GM12878 (cell line): ENCODE measurements at regions not wholly inside any gene's neighbourhood (a gene's known extent, or its start where the extent isn't known, plus 50 kb on each side); places are given as distances from the start of the nearest gene placed in this dataset.

ENCODE experiments used
- ATAC-seq: fragments of 200-7000 bp; cut with Tn5 transposase; 3 replicates; pipeline ENCODE4 v1.9.1; 2020; ENCODE audit warnings: mild to moderate bottlenecking, moderate library complexity
- BruUV-seq: library from RNA; stranded (reverse); fragments of 400-500 nt; replicated peaks from 2 replicates; lab custom pipeline; 2021; lab: Mats Ljungman, UMichigan
- CTCF ChIA-PET: fragments of 300-600 bp; sonication (Branson Sonifier 250); formaldehyde crosslinking; extraction: SDS; loops from one replicate; lab custom pipeline; 2021; ENCODE audit warnings: inconsistent platforms; lab: Yijun Ruan, JAX
- POLR2A ChIA-PET: fragments of 350-600 bp; formaldehyde crosslinking; extraction: SDS; loops from one replicate; lab custom pipeline; 2021; ENCODE audit warnings: inconsistent platforms; lab: Charles Lee
- RAD21 ChIA-PET: fragments of 300-600 bp; sonication (Branson Sonifier 250); formaldehyde crosslinking; loops from one replicate; lab custom pipeline; 2023; ENCODE audit warnings: antibody characterized with exemption; ENCODE audit not compliant: unreplicated experiment; lab: Charles Lee
- SMC1A ChIA-PET: fragments of 300-600 bp; sonication (Branson Sonifier 250); formaldehyde crosslinking; loops from one replicate; lab custom pipeline; 2023; ENCODE audit not compliant: unreplicated experiment, uncharacterized antibody; lab: Charles Lee
- DNase-seq: peaks from one replicate; pipeline ENCODE4 v3.0.0-alpha.2; 2011; ENCODE audit warnings: low read depth, low spot score
- FAIRE-seq: peaks from 3 replicates; lab custom pipeline; 2011; peaks lifted over from hg19 to GRCh38; lab: Jason Lieb, UNC
- H2AFZ ChIP-seq: 2 replicates; pipeline ENCODE4 v1.6.0; 2011; ENCODE audit warnings: low read depth, low read length, control low read depth; ENCODE audit not compliant: control insufficient read depth
- H3K27ac ChIP-seq: 2 replicates; pipeline ENCODE4 v1.5.1; 2011; ENCODE audit warnings: control low read depth; ENCODE audit not compliant: control insufficient read depth, insufficient read depth
- H3K27me3 ChIP-seq, 2 experiments: replicated peaks in 1 of 2; 2 replicates each; pipeline versions ENCODE4 v1.6.0 to v1.6.1; 2011; ENCODE audit warnings: low read length in 1 of 2; ENCODE audit not compliant: control insufficient read depth in 2 of 2, insufficient read depth in 2 of 2
- H3K36me3 ChIP-seq, 2 experiments: 2 replicates each; pipeline ENCODE4 v1.5.1; 2011; ENCODE audit warnings: low read length in 1 of 2; ENCODE audit not compliant: control insufficient read depth in 2 of 2, insufficient read depth in 2 of 2
- H3K4me1 ChIP-seq: 2 replicates; pipeline ENCODE4 v1.6.1; 2011; ENCODE audit warnings: mild to moderate bottlenecking, low read length, moderate library complexity, mixed read lengths; ENCODE audit not compliant: control insufficient read depth, insufficient read depth
- H3K4me2 ChIP-seq: 2 replicates; pipeline ENCODE4 v1.6.0; 2011; ENCODE audit warnings: control low read depth; ENCODE audit not compliant: control insufficient read depth, insufficient read depth
- H3K4me3 ChIP-seq: fragments of 200-600 bp; sonication (generic); 2 replicates; pipeline ENCODE4 v1.5.1; 2016
- H3K79me2 ChIP-seq: 2 replicates; pipeline ENCODE4 v1.6.0; 2011; ENCODE audit warnings: low read length; ENCODE audit not compliant: control insufficient read depth, insufficient read depth
- H3K9ac ChIP-seq: 2 replicates; pipeline ENCODE4 v1.8.0; 2011; ENCODE audit warnings: low read length, control low read depth, mixed read lengths; ENCODE audit not compliant: control insufficient read depth, insufficient read depth
- H3K9me3 ChIP-seq: replicated peaks from 3 replicates; pipeline ENCODE4 v1.5.1; 2011; ENCODE audit warnings: mild to moderate bottlenecking, low read length; ENCODE audit not compliant: control insufficient read depth, insufficient read depth
- H4K20me1 ChIP-seq: 2 replicates; pipeline ENCODE4 v1.6.0; 2011; ENCODE audit not compliant: control insufficient read depth, insufficient read depth
- GABPA ChIP-seq: IDR thresholded peaks from 2 replicates; pipeline ENCODE4 v1.6.1; 2014; ENCODE audit warnings: antibody characterized with exemption, low read depth, mild to moderate bottlenecking, inconsistent platforms
- GATAD2B ChIP-seq: fragments of 450-650 bp; conservative IDR thresholded peaks from 2 replicates; pipeline ENCODE4 v1.6.1; 2017; ENCODE audit warnings: low read depth, mild to moderate bottlenecking, moderate library complexity
- MTA2 ChIP-seq: fragments of 450-650 bp; IDR thresholded peaks from 2 replicates; pipeline ENCODE4 v1.6.1; 2016; ENCODE audit warnings: low read depth, mild to moderate bottlenecking, moderate library complexity
- MTA3 ChIP-seq: IDR thresholded peaks from 2 replicates; pipeline ENCODE4 v1.6.1; 2012; ENCODE audit warnings: low read length, inconsistent platforms, borderline replicate concordance
- NR2F1 ChIP-seq: fragments of 450-650 bp; conservative IDR thresholded peaks from 2 replicates; pipeline ENCODE4 v1.6.1; 2017; ENCODE audit warnings: mild to moderate bottlenecking
- POLR2AphosphoS2 ChIP-seq: IDR thresholded peaks from 2 replicates; pipeline ENCODE4 v1.6.1; 2011; ENCODE audit warnings: low read depth, mild to moderate bottlenecking, low read length, improper control_type of control experiment, moderate library complexity
- RB1 ChIP-seq: fragments of 450-650 bp; formaldehyde crosslinking; IDR thresholded peaks from 2 replicates; pipeline ENCODE4 v1.6.1; 2017; ENCODE audit warnings: mild to moderate bottlenecking, borderline replicate concordance
- TCF3 ChIP-seq: IDR thresholded peaks from 2 replicates; pipeline ENCODE4 v1.6.1; 2012; ENCODE audit warnings: low read depth, mild to moderate bottlenecking, low read length, borderline replicate concordance; ENCODE audit not compliant: insufficient read depth
- ZNF217 ChIP-seq: fragments of 450-650 bp; IDR thresholded peaks from 2 replicates; pipeline ENCODE4 v1.6.1; 2017; ENCODE audit warnings: antibody characterized with exemption, mild to moderate bottlenecking
- ZNF24 ChIP-seq: fragments of 450-650 bp; IDR thresholded peaks from 2 replicates; pipeline ENCODE4 v1.6.1; 2017; ENCODE audit warnings: antibody characterized with exemption, mild to moderate bottlenecking
- WGBS: methylation state at CpG from one replicate; pipeline ENCODE4 v1.1.6; 2016; ENCODE audit warnings: low lambda C conversion rate; ENCODE audit not compliant: insufficient replicate concordance, insufficient coverage; ENCODE audit errors: missing lambda C conversion rate; 5-methylcytosine and 5-hydroxymethylcytosine counted together
- in situ Hi-C: fragments of 300-500 bp; cut with MboI; formaldehyde crosslinking; loops from 9 replicates; pipeline ENCODE4 v1.14.3; 2018; ENCODE audit warnings: mixed read lengths
- intact Hi-C: fragments of 100-400 bp; cut with micrococcal nuclease; formaldehyde crosslinking; loops from one replicate; pipeline ENCODE4 v1.14.2; 2022; ENCODE audit not compliant: unreplicated experiment
- TF ChIP-seq, protein P1 (sequence below): fragments of 450-650 bp; conservative IDR thresholded peaks from 2 replicates; pipeline ENCODE4 v1.6.1; 2017; ENCODE audit warnings: mild to moderate bottlenecking, moderate library complexity
- TF ChIP-seq, protein P2 (sequence below): fragments of 450-650 bp; IDR thresholded peaks from 2 replicates; pipeline ENCODE4 v1.6.1; 2018; ENCODE audit warnings: borderline replicate concordance, mild to moderate bottlenecking; ENCODE audit not compliant: partially characterized antibody
- TF ChIP-seq, protein P3 (sequence below): IDR thresholded peaks from 2 replicates; pipeline ENCODE4 v1.6.1; 2011; ENCODE audit warnings: low read depth, mild to moderate bottlenecking, low read length, moderate library complexity, borderline replicate concordance; ENCODE audit errors: extremely low read depth
- TF ChIP-seq, protein P4 (sequence below): fragments of 450-650 bp; IDR thresholded peaks from 2 replicates; pipeline ENCODE4 v1.6.1; 2017; ENCODE audit warnings: mild to moderate bottlenecking, moderate library complexity

DNA sequence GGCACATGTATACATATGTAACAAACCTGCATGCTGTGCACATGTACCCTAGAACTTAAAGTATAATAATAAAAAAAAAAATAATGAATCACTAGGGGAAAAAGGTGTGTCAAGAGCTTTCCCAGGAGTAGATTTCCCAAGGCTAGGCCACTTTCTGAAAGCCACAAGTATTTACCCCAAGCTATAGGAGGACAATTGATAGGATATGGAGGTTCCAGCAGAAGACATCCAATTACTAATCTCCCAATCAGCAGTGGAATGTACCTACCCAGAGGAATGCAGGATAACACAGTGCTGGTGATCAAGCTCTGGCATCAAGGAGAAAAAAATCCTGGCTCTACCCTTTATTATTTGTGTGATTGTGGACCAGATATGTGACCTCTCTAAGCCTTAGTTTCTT, 562.7 kb downstream of the RFPL4B start (continued):
- no peak for TF ChIP-seq GATAD2B
- TF ChIP-seq ZNF217 = no peak
- no peak for TF ChIP-seq MTA2
- TF ChIP-seq MTA3 = no peak

DNA sequence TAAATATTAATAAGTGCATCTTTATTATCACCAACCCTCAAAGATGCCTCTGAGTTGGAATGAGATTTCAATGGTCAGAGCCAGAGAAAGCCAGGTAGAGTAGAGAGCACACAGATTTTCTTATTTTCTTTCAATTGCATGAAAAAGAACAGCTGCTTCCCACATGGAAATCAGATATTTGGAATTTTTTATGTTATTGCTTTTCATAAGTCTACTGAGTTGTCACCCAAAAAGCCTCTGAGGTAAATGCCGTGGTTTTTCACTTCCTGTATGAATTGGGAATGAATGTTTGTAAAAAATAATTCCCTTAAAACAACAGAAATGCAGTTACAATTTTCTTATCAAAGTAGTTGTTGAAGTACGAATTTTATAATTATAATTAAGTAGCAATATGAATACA, 563.1 kb downstream of the RFPL4B start:
- Histone ChIP-seq H2AFZ (no peak overlapping the region), H3K27ac (no peak overlapping the region), H3K36me3 (no peaks in the 10 kb centered on the region), H3K4me3 (no peak overlapping the region), H3K4me2 (no peak overlapping the region), H3K4me1 (no peaks in the 10 kb centered on the region), H3K27me3 (no peaks in the 10 kb centered on the region), H4K20me1 (no peaks in the 10 kb centered on the region), H3K79me2 (no peaks in the 10 kb centered on the region), H3K9me3 (no peaks in the 10 kb centered on the region), H3K9ac (no peak overlapping the region)
- ATAC-seq (no peak), DNase-seq (no peak), FAIRE-seq (no peak)
- no TSS peak for BruUV-seq
- ChIA-PET SMC1A (no interaction called here), CTCF (no interaction called here), POLR2A (no interaction called here), RAD21 (no interaction called here)
- WGBS = 3% methylated on average over 2 of the region's 2 CpGs
- intact Hi-C loops = no loop called here
- in situ Hi-C loops = no loop called here
- TF ChIP-seq GABPA = no peak
- TF ChIP-seq, protein P1, sequence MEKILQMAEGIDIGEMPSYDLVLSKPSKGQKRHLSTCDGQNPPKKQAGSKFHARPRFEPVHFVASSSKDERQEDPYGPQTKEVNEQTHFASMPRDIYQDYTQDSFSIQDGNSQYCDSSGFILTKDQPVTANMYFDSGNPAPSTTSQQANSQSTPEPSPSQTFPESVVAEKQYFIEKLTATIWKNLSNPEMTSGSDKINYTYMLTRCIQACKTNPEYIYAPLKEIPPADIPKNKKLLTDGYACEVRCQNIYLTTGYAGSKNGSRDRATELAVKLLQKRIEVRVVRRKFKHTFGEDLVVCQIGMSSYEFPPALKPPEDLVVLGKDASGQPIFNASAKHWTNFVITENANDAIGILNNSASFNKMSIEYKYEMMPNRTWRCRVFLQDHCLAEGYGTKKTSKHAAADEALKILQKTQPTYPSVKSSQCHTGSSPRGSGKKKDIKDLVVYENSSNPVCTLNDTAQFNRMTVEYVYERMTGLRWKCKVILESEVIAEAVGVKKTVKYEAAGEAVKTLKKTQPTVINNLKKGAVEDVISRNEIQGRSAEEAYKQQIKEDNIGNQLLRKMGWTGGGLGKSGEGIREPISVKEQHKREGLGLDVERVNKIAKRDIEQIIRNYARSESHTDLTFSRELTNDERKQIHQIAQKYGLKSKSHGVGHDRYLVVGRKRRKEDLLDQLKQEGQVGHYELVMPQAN = no peak
- no peak for TF ChIP-seq RB1
- TF ChIP-seq ZNF24 = no peak
- TF ChIP-seq, protein P2, sequence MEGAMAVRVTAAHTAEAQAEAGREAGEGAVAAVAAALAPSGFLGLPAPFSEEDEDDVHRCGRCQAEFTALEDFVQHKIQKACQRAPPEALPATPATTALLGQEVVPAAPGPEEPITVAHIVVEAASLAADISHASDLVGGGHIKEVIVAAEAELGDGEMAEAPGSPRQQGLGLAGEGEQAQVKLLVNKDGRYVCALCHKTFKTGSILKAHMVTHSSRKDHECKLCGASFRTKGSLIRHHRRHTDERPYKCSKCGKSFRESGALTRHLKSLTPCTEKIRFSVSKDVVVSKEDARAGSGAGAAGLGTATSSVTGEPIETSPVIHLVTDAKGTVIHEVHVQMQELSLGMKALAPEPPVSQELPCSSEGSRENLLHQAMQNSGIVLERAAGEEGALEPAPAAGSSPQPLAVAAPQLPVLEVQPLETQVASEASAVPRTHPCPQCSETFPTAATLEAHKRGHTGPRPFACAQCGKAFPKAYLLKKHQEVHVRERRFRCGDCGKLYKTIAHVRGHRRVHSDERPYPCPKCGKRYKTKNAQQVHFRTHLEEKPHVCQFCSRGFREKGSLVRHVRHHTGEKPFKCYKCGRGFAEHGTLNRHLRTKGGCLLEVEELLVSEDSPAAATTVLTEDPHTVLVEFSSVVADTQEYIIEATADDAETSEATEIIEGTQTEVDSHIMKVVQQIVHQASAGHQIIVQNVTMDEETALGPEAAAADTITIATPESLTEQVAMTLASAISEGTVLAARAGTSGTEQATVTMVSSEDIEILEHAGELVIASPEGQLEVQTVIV = no peak
- TF ChIP-seq, protein P3, sequence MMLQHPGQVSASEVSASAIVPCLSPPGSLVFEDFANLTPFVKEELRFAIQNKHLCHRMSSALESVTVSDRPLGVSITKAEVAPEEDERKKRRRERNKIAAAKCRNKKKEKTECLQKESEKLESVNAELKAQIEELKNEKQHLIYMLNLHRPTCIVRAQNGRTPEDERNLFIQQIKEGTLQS = no peak
- TF ChIP-seq, protein P4, sequence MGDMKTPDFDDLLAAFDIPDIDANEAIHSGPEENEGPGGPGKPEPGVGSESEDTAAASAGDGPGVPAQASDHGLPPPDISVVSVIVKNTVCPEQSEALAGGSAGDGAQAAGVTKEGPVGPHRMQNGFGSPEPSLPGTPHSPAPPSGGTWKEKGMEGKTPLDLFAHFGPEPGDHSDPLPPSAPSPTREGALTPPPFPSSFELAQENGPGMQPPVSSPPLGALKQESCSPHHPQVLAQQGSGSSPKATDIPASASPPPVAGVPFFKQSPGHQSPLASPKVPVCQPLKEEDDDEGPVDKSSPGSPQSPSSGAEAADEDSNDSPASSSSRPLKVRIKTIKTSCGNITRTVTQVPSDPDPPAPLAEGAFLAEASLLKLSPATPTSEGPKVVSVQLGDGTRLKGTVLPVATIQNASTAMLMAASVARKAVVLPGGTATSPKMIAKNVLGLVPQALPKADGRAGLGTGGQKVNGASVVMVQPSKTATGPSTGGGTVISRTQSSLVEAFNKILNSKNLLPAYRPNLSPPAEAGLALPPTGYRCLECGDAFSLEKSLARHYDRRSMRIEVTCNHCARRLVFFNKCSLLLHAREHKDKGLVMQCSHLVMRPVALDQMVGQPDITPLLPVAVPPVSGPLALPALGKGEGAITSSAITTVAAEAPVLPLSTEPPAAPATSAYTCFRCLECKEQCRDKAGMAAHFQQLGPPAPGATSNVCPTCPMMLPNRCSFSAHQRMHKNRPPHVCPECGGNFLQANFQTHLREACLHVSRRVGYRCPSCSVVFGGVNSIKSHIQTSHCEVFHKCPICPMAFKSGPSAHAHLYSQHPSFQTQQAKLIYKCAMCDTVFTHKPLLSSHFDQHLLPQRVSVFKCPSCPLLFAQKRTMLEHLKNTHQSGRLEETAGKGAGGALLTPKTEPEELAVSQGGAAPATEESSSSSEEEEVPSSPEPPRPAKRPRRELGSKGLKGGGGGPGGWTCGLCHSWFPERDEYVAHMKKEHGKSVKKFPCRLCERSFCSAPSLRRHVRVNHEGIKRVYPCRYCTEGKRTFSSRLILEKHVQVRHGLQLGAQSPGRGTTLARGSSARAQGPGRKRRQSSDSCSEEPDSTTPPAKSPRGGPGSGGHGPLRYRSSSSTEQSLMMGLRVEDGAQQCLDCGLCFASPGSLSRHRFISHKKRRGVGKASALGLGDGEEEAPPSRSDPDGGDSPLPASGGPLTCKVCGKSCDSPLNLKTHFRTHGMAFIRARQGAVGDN = no peak
- no peak for TF ChIP-seq POLR2AphosphoS2
- TF ChIP-seq NR2F1 = no peak
- TF ChIP-seq TCF3 = no peak
